ENCODE measurements at regions not wholly inside any gene's neighbourhood (a gene's known extent, or its start where the extent isn't known, plus 50 kb on each side); places are given as distances from the start of the nearest gene placed in this dataset.

- TF ChIP-seq CTCF (IDR thresholded peaks at IDR 0.05) (no peak), POLR2A (IDR thresholded peaks at IDR 0.05) (no peak)
Measured at GRCh38 chr3:152071315-152071714, 197.4 kb upstream of the MBNL1 start.

Measured in esophagus squamous epithelium (tissue), 4 donors.